Thoracic aorta (tissue), 2 donors: ENCODE measurements at regions not wholly inside any gene's neighbourhood (a gene's known extent, or its start where the extent isn't known, plus 50 kb on each side); places are given as distances from the start of the nearest gene placed in this dataset.
"Not testable (repeated sequence)": the region's sequence is repeated elsewhere in the genome, so short reads cannot be mapped to it uniquely, and the experiment has no call there.

Experiments
- ATAC-seq: fragments of 150-250 bp; one replicate; pipeline ENCODE4 v1.8.0; 2017; ENCODE audit warnings: low read depth; ENCODE audit not compliant: insufficient number of reproducible peaks, low FRiP score
- DNase-seq: peaks from one replicate; pipeline ENCODE4 v3.0.0-alpha.2; 2020; ENCODE audit warnings: low spot score
- H3K27ac ChIP-seq, 2 donors: fragments of 200-600 bp; sonication (generic); 1 replicate in 1 of 2; 2 replicates in 1 of 2; pipeline ENCODE4 v1.5.1; 2016; ENCODE audit warnings: mild to moderate bottlenecking in 2 of 2, moderate library complexity in 2 of 2
- H3K27me3 ChIP-seq: fragments of 200-600 bp; sonication (generic); replicated peaks from 2 replicates; pipeline ENCODE4 v1.6.0; 2016; ENCODE audit warnings: mild to moderate bottlenecking; ENCODE audit not compliant: insufficient read depth
- H3K36me3 ChIP-seq: fragments of 200-600 bp; sonication (generic); one replicate; pipeline ENCODE4 v1.5.1; 2016
- H3K4me1 ChIP-seq, 2 donors: fragments of 200-600 bp; sonication (generic); 1 replicate in 1 of 2; 2 replicates in 1 of 2; pipeline versions ENCODE4 v1.5.1 to v1.6.0; 2016; ENCODE audit warnings: low read depth in 2 of 2, mild to moderate bottlenecking in 1 of 2; ENCODE audit not compliant: control insufficient read depth in 1 of 2
- H3K4me3 ChIP-seq: fragments of 200-600 bp; sonication (generic); 2 replicates; pipeline ENCODE4 v1.5.1; 2016; ENCODE audit warnings: mild to moderate bottlenecking
- H3K9me3 ChIP-seq: fragments of 200-600 bp; sonication (generic); 2 replicates; pipeline ENCODE4 v1.5.1; 2016
- TF ChIP-seq, protein P1 (sequence below): fragments of 200-600 bp; sonication (generic); IDR thresholded peaks from one replicate; pipeline ENCODE4 v1.5.1; 2019; ENCODE audit warnings: antibody characterized with exemption

DNA sequence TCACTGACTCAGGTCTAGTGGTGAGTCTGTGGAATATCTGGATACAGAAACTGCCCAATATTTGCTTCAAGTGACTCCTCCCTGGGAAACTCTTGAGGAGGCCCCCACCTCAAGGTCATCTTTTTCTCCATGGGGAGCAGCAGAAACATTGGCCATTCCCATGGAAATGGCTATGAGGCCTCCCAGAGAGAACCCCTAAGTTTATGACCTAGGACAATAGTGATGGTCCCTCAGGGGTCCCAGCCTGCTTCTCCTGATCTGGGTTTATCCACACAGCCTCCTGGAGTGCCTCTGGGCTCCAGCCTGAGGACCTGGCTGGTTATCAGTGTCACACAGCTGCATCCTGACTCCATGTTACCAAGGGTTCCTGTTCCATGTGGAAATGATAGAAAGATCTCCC, 131.2 kb downstream of the ZNF280B start:
- no peaks in the 10 kb centered on the region for H3K27me3 ChIP-seq
- no peaks in the 10 kb centered on the region for H3K36me3 ChIP-seq

DNA sequence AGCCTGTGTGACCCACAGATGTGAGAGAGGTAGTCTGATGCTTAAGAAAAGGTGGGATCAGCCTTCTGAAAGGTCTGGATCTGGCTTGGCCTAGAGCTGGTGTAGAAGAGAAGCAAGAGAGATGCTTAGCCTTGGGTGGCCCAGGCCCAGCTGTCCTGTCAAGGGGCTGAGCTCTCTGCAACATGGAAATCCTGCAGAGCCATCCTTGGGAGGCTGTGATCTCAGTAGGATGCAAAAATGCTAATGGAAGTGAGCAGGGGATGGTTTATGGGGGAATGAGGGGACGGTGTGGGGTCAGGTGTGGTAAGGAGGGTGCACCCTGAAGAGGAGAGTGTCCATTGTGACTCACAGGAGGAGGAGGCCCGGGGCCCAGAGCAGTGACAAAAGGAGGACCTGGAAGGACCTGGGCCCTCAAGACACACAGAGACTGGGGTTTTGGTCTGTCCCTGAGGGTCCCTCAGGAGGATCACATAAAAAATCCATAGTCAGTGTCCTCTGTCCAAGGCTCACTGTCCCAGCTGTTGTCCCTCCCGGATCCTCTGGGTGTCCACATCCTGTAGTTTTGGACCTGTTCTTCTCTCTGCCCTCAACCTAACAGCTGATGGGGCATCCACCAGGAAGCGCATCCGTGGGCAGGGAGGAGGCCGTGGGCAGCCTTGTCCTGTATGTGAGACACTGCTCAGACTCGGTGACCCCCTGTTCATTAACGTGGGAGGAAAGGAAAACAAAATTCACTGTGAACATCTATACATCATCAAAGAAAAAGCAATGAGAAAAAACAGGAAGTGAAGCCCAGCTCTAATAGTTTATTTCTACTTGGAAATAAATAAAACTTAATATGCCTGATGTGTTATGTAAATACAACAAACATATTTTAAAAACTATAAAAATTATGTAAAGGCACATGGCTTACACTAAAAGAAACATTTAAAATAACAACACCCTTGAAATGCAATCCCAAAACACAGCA, 129.8 kb downstream of the ZNF280B start:
- DNase-seq, result no peak
- Histone ChIP-seq H3K36me3 (no peaks in the 10 kb centered on the region), H3K4me1 (no peaks in the 10 kb centered on the region), H3K9me3 (no peaks in the 10 kb centered on the region), H3K27ac (no peak overlapping the region), H3K4me3 (no peak overlapping the region), H3K27me3 (no peaks in the 10 kb centered on the region)
- ATAC-seq, result no peak
- TF ChIP-seq, protein P1, sequence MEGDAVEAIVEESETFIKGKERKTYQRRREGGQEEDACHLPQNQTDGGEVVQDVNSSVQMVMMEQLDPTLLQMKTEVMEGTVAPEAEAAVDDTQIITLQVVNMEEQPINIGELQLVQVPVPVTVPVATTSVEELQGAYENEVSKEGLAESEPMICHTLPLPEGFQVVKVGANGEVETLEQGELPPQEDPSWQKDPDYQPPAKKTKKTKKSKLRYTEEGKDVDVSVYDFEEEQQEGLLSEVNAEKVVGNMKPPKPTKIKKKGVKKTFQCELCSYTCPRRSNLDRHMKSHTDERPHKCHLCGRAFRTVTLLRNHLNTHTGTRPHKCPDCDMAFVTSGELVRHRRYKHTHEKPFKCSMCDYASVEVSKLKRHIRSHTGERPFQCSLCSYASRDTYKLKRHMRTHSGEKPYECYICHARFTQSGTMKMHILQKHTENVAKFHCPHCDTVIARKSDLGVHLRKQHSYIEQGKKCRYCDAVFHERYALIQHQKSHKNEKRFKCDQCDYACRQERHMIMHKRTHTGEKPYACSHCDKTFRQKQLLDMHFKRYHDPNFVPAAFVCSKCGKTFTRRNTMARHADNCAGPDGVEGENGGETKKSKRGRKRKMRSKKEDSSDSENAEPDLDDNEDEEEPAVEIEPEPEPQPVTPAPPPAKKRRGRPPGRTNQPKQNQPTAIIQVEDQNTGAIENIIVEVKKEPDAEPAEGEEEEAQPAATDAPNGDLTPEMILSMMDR, result no peak

More for the DNA sequence above, 131.2 kb downstream of the ZNF280B start:
- Histone ChIP-seq H3K27ac (no peak overlapping the region), H3K4me3 (no peak overlapping the region), H3K9me3 (no peaks in the 10 kb centered on the region), H3K4me1 (no peaks in the 10 kb centered on the region)
- ATAC-seq, result no peak
- no peak for DNase-seq
- TF ChIP-seq, protein P1, result no peak

DNA sequence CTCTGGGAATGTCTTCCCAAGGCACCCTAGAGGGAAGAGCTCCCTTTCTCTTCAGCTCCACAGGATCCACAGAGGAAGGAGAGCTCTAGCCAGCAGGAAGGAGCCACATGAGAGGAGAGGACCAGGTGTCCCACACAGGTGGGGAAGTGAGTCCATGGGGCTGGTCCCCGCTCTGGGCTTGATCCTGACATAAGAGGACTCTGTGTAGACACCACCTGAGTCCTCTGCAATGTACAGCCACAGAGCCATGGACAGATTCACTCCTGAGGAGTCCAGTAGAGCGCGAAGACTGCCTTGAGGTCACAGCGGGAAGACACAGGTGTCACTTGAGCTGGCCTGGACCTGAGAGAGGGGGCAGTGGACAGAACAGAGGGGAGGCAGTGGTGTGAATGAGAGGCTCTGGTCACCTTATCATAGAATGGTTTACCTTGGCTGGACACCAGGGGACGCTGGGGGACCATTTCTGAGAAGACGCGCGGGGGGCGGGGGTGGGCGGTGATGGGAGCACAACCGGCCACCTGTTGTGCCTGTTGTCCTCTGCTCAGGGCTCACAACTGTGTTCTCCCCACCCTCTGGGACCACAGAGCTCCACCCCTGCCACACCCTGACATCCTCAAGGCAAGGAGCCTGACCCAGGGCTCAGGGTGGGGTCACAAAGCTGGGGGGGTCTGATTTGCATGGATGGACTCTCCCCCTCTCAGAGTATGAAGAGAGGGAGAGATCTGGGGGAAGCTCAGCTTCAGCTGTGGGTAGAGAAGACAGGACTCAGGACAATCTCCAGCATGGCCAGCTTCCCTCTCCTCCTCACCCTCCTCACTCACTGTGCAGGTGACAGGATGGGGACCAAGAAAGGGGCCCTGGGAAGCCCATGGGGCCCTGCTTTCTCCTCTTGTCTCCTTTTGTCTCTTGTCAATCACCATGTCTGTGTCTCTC, 128.2 kb downstream of the ZNF280B start:
- ATAC-seq, result no peak
- H3K27ac ChIP-seq, result no peak overlapping the region
- no peaks in the 10 kb centered on the region for H3K4me1 ChIP-seq
- TF ChIP-seq, protein P1, result no peak
- H3K9me3 ChIP-seq, result no peaks in the 10 kb centered on the region
- H3K36me3 ChIP-seq, result no peaks in the 10 kb centered on the region
- no peak for DNase-seq
- H3K4me3 ChIP-seq, result no peak overlapping the region
- no peaks in the 10 kb centered on the region for H3K27me3 ChIP-seq

DNA sequence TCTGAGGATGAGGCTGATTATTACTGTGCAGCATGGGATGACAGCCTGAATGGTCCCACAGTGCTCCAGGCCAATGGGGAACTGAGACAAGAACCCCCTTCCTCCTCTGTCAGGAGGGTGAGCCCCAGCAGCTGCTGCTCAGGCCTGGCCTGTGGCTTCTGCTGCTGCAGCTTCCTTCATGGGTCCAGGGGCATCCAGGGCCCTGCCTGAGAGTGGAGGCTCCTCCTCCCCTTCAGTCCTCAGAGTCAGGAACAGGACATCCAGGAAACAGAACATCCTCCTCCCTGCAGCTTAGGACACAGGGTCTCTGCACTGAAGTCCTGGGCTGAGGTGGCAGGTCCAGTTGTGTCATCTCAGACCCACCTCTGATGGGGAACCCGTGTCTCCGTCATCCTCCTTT, 127.2 kb downstream of the ZNF280B start:
- not testable (repeated sequence) for ATAC-seq, H3K4me1 ChIP-seq, DNase-seq, H3K9me3 ChIP-seq, H3K36me3 ChIP-seq, H3K27ac ChIP-seq, H3K27me3 ChIP-seq, H3K4me3 ChIP-seq

DNA sequence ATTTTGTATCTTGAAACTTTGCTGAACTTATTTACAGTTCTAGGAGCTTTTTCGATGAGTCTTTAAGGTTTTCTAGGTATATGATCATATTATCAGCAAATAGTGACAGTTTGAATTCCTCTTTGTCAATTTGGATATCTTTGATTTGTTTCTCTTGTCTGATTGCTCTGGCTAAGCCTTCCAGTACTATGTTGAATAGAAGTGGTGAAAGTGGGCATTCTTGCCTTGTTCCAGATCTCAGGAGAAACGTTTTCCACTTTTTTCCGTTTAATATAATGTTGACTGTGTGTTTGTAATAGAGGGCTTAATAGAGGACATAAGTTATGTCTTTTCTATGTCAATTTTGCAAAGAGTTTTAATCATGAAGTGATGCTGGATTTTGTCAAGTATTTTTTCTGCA, 124.3 kb downstream of the ZNF280B start:
- Histone ChIP-seq H3K27me3 (no peaks in the 10 kb centered on the region), H3K27ac (no peak overlapping the region)
- no peak for ATAC-seq

More for the DNA sequence above, 124.3 kb downstream of the ZNF280B start:
- H3K9me3 ChIP-seq, result no peaks in the 10 kb centered on the region
- H3K36me3 ChIP-seq, result no peaks in the 10 kb centered on the region
- H3K4me3 ChIP-seq, result no peak overlapping the region
- TF ChIP-seq, protein P1, result no peak
- no peak for DNase-seq
- no peaks in the 10 kb centered on the region for H3K4me1 ChIP-seq
